ENCODE measurements at regions not wholly inside any gene's neighbourhood (a gene's known extent, or its start where the extent isn't known, plus 50 kb on each side); places are given as distances from the start of the nearest gene placed in this dataset.

DNA sequence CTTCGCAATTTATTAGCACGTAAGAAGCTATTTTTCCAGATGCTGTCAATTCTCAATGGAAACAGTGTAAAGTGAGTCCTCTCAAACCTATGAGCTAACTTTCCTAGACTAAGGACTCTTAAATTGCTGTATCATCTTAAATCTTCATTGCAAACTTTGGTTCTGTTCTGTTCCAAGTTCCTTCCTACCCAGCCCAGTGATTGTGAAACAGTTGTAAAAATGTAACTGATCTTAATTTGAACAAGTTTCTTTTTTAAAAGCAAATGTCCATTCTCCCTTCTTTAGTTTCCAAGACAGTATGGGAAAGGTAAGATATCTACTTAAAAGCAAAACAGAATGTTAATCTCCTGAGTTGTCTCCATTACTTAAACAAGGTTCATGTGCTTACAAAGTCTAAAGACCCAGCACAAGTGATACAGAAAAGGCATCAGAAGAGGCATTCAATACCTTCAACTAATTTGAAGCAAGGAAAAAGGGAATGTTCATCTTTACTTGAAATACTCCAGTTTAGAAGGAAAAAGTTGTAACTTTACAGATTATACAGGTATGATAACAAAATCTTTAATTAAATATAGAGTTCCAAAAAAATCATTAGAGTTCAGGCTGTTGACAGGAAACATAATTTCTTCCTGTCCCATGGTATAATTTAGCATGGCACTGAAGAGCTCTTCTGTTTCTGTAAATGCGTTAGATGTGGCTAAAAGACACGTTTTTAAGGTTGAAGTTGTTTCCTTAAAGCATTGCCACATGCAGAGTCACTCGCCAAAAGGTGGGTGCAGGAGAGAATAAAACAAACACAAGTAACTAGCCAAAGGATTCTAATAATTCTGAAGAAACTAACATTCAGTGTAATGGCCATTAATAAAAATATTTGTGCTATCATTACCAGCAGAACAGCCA is 101.5 kb upstream of the USP15 start:
- Histone ChIP-seq H3K27me3 (ENCODE audit: control insufficient read depth in 2 of 2, insufficient read depth in 2 of 2, low read length in 2 of 2) (no peaks in the 10 kb centered on the region), H3K27ac (ENCODE audit: extremely low read depth, low read depth, low read length) (no peak overlapping the region), H3K4me2 (ENCODE audit: insufficient read depth, low read length) (no peak overlapping the region), H3K9me1 (ENCODE audit: control insufficient read depth, insufficient read depth, low read length) (no peaks in the 10 kb centered on the region), H4K20me1 (replicated peaks; ENCODE audit: control insufficient read depth, insufficient read depth, low read length) (no peaks in the 10 kb centered on the region), H3K9me3 (replicated peaks; ENCODE audit: control insufficient read depth, insufficient read depth, low read depth, low read length) (no peaks in the 10 kb centered on the region), H3K79me2 (ENCODE audit: control insufficient read depth, insufficient read depth, low read length) (no peaks in the 10 kb centered on the region), H3K36me3 (ENCODE audit: control insufficient read depth, insufficient read depth, low read length) (no peaks in the 10 kb centered on the region), H3K4me1 (replicated peaks in 1 of 2; ENCODE audit: control insufficient read depth in 2 of 2, insufficient read depth in 2 of 2, low read length in 2 of 2) (no peaks in the 10 kb centered on the region; a peak in 1 of 5 replicates), H3K4me3 (no peak overlapping the region), H2AFZ (ENCODE audit: low read depth, low read length) (no peak overlapping the region), H3K9ac (ENCODE audit: insufficient read depth in 1 of 2, low read depth in 2 of 2, low read length in 2 of 2) (no peak overlapping the region)
- 0% methylated on average over 5 of the region's 5 CpGs for WGBS (ENCODE audit: insufficient coverage, low coverage, missing lambda C conversion rate)
- FAIRE-seq (no peak), ATAC-seq (no peak), DNase-seq (ENCODE audit: extremely low read depth in 1 of 4, low spot score in 3 of 4) (no peak)
- TF ChIP-seq C11orf30 (IDR thresholded peaks at IDR 0.05; ENCODE audit: low read depth) (peak; percentile 30; the same call in 1 of the 2 replicates), CAMTA2 (CRISPR knock-in tag; conservative IDR thresholded peaks at IDR 0.05) (no peak), MAFK (IDR thresholded peaks at IDR 0.05; ENCODE audit: low read length) (peak; percentile 5; the same call in 1 of the 2 replicates), TCFL5 (CRISPR knock-in tag; conservative IDR thresholded peaks at IDR 0.05) (no peak), MAFF (IDR thresholded peaks at IDR 0.05; ENCODE audit: low read length) (0 out of 2 replicates have a peak, but pooled peaks have one; percentile 9), HDGF (IDR thresholded peaks at IDR 0.05) (no peak)
- ChIA-PET CTCF (ENCODE audit: low intra/inter-chr PET ratio) (no interaction called here), POLR2A (interaction anchor here (1.3 kb wide), 1 partner anchor 11 kb away, joined by 3 read pairs; no protein-coding TSS in a partner anchor)
- intact Hi-C loops (cut with micrococcal nuclease): no loop called here
- no TSS peak for BruUV-seq (replicated peaks)
- in situ Hi-C loops (cut with MboI): no loop called here

DNA sequence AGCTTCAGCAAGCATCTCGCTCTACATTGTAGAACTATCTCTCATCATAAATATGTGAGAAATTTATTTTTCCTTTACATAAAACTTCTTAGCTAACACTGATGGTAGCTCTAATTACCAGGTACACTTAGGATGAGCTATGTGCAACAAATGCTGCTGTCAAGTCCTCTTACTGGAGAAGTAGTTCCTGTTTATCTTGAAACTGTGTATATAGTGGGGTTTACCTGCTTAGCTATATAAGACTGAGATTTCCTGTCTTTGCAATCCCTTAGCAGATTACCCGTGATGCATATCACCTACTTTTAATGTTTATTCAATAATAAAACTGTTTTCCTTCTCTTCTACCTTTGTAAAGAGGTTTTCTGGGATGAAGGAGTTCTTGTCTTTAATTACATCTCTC is 98.0 kb upstream of the USP15 start:
- POLR2A ChIA-PET: no interaction called here
- FAIRE-seq (no peak), ATAC-seq (no peak), DNase-seq (ENCODE audit: extremely low read depth in 1 of 4, low spot score in 3 of 4) (no peak)
- H3K36me3 ChIP-seq (ENCODE audit: control insufficient read depth, insufficient read depth, low read length): no peaks in the 10 kb centered on the region
- no TSS peak for BruUV-seq (replicated peaks)
- no peaks in the 10 kb centered on the region for H3K27me3 ChIP-seq (ENCODE audit: control insufficient read depth in 2 of 2, insufficient read depth in 2 of 2, low read length in 2 of 2)
- H3K79me2 ChIP-seq (ENCODE audit: control insufficient read depth, insufficient read depth, low read length): no peaks in the 10 kb centered on the region
- no peak overlapping the region for H3K9ac ChIP-seq (ENCODE audit: insufficient read depth in 1 of 2, low read depth in 2 of 2, low read length in 2 of 2)
- no peak for TF ChIP-seq ETV5 (CRISPR knock-in tag; IDR thresholded peaks at IDR 0.05; ENCODE audit: low read depth)
- TF ChIP-seq RBM17 (IDR thresholded peaks at IDR 0.05; ENCODE audit: borderline replicate concordance, low read depth, low read length): no peak
- no peak for TF ChIP-seq SIN3A (IDR thresholded peaks at IDR 0.05; ENCODE audit: borderline replicate concordance in 2 of 2, control insufficient read depth in 1 of 2, low read depth in 2 of 2, low read length in 2 of 2)
- TF ChIP-seq HNRNPUL1 (IDR thresholded peaks at IDR 0.05; ENCODE audit: low read length): no peak
- TF ChIP-seq NCOR1 (IDR thresholded peaks at IDR 0.05): no peak
- TF ChIP-seq, protein P1, sequence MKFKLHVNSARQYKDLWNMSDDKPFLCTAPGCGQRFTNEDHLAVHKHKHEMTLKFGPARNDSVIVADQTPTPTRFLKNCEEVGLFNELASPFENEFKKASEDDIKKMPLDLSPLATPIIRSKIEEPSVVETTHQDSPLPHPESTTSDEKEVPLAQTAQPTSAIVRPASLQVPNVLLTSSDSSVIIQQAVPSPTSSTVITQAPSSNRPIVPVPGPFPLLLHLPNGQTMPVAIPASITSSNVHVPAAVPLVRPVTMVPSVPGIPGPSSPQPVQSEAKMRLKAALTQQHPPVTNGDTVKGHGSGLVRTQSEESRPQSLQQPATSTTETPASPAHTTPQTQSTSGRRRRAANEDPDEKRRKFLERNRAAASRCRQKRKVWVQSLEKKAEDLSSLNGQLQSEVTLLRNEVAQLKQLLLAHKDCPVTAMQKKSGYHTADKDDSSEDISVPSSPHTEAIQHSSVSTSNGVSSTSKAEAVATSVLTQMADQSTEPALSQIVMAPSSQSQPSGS (CRISPR knock-in tag; IDR thresholded peaks at IDR 0.05): no peak
- no peak for TF ChIP-seq FOXK1 (CRISPR knock-in tag; IDR thresholded peaks at IDR 0.05; ENCODE audit: borderline replicate concordance)
- H3K9me1 ChIP-seq (ENCODE audit: control insufficient read depth, insufficient read depth, low read length): no peaks in the 10 kb centered on the region
- H4K20me1 ChIP-seq (replicated peaks; ENCODE audit: control insufficient read depth, insufficient read depth, low read length): no peaks in the 10 kb centered on the region
- no peaks in the 10 kb centered on the region for H3K9me3 ChIP-seq (replicated peaks; ENCODE audit: control insufficient read depth, insufficient read depth, low read depth, low read length)
- no peak overlapping the region for H3K4me3 ChIP-seq
- no peaks in the 10 kb centered on the region; a peak in 1 of 5 replicates for H3K4me1 ChIP-seq (replicated peaks in 1 of 2; ENCODE audit: control insufficient read depth in 2 of 2, insufficient read depth in 2 of 2, low read length in 2 of 2)
- no peak overlapping the region for H2AFZ ChIP-seq (ENCODE audit: low read depth, low read length)
- in situ Hi-C loops (cut with MboI) (no loop called here), intact Hi-C loops (cut with micrococcal nuclease) (no loop called here)
- CTCF ChIA-PET (ENCODE audit: low intra/inter-chr PET ratio): no interaction called here
- 0% methylated on average over 2 of the region's 2 CpGs for WGBS (ENCODE audit: insufficient coverage, low coverage, missing lambda C conversion rate)
- H3K4me2 ChIP-seq (ENCODE audit: insufficient read depth, low read length): no peak overlapping the region
- H3K27ac ChIP-seq (ENCODE audit: extremely low read depth, low read depth, low read length): no peak overlapping the region

All from K562 (cell line).